GM19467 (cell line): ENCODE measurements at regions not wholly inside any gene's neighbourhood (a gene's known extent, or its start where the extent isn't known, plus 50 kb on each side); places are given as distances from the start of the nearest gene placed in this dataset.

Experiments used
- ATAC-seq: cut with Tn5 transposase; IDR thresholded peaks from one replicate; pipeline ENCODE4 v1.9.1; 2021; ENCODE audit warnings: mild to moderate bottlenecking, moderate library complexity; ENCODE audit not compliant: unreplicated experiment

DNA sequence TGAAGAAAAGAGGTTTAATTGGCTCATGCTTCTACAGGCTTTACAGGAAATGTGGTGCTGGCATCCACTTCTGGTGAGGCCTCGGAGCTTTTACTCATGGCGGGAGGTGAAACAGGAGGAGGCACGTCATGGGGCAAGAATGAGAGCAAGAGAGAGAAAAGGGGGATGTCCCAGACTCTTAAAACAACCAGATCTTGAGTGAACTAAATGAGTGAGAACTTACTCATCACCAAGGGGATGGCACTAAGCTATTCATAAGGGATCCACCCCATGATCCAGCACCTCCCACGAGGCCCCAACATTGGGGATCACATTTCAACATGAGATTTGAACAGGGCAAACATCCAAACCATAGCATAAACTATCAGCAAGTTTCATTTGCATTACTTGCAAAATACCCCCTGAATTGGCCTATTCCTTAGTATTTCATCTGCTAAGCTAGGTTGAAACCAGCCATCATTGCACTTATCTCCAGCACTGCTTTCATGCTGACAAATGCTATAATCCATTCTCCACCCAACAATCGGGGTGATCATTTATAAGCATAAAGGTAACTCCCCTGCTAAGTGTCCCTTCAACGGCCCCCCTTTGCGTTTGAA, 179.0 kb downstream of the NOC3L start:
- ATAC-seq: no peak

GRCh38 chr10:94186722-94187121, 176.0 kb downstream of the NOC3L start:
- ATAC-seq: no peak

- ATAC-seq: no peak
Measured at GRCh38 chr10:94192333-94192732, 170.4 kb downstream of the NOC3L start.

DNA sequence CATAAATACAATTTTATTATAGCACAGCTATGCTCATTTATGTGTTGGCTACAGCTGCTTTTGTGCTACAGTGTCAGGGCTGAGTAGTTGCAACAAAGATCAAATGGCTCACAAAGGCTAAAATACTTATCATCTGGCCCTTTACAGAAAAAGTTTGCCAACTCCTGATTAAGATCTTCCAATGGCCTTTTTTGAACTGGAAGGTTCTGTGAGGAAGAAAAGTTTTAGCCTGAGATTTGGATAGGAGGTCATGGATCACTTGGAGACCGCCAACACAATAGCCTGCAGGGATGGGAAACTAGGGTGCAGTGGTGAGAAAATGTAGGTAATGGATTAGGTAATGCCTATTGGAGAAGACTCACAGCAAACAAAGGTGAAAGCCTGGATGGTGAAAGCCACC, 169.8 kb downstream of the NOC3L start:
- no peak for ATAC-seq

GRCh38 chr10:94193466-94193924, 169.2 kb downstream of the NOC3L start:
- ATAC-seq: no peak

- ATAC-seq: no peak
Measured at GRCh38 chr10:94194256-94194655, 168.5 kb downstream of the NOC3L start.

- no peak for ATAC-seq
Measured at GRCh38 chr10:94197241-94197640, 165.5 kb downstream of the NOC3L start.

- no peak for ATAC-seq
Measured at GRCh38 chr10:94198324-94198723, 164.4 kb downstream of the NOC3L start.

DNA sequence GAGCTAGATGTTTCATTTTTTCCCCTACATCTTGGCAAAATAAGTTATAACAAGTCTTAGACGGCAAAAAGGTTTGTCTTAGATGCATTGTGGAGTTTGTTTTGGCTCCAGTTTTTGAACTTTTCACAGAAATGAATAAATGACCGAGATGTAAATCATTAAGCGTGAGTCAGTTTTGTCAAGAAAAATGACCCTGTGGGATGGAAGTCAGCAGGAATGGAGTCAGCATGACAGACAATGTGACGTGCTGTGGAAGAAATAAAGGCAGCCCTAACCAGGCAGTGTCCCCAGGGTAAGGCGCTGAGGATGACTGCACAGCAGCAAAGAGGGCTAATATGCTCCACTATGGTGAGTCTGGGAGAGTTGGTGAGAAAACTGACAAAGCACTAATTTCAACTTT, 163.2 kb downstream of the NOC3L start:
- no peak for ATAC-seq

DNA sequence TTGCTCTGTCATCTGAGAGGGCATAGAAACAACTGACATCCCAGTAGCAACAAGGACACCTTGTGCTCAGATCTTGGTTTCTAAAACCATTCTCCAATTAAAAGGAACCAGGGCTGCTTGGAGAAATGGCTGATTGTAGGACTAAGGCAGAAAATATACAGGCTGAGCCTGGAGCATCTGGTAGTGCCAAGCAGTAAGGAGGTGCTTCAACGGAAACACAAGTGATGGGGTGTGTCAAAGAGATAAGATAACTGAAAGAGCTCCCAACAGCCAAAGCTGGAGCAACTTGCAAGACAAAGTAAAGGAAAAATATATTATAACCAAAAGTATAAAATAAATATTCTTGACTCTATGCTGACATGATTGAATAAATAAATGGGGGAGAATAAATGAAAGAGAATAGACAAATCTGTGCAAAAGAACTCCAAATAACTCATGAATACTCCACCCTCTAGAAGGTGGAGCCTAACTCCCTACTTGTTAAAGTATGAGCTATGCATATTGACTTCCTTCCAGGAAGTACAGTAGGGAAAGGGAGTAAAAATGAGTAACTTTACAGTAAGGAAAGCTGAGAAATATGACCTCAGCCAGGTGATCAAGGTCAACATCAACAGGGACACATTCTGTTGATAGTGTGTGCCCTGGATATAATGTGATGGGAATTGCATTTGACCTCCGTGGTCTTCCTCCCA, 162.4 kb downstream of the NOC3L start:
- ATAC-seq: no peak

DNA sequence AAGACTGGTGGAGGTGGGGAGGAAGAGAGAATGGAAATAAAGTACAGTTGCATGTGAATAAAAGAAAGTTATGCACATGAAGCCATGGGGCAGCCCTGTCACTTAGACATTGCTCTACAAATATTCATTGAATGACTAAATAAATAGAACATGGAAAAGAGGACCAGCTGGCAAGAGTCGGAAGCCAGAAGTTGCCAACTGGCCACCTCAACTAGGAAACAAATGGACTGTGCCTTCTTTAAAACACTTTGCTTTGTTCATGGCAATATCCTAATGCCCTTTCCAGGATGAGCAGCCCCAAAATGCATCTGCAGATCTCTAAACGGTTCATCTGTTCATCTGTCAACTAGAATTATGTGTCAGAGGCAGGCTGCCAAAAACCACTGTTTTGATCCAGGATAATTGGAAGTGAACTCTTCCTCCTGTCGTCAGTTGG, 157.3 kb downstream of the NOC3L start:
- ATAC-seq: no peak

GRCh38 chr10:94206176-94206575, 156.6 kb downstream of the NOC3L start:
- ATAC-seq: no peak

DNA sequence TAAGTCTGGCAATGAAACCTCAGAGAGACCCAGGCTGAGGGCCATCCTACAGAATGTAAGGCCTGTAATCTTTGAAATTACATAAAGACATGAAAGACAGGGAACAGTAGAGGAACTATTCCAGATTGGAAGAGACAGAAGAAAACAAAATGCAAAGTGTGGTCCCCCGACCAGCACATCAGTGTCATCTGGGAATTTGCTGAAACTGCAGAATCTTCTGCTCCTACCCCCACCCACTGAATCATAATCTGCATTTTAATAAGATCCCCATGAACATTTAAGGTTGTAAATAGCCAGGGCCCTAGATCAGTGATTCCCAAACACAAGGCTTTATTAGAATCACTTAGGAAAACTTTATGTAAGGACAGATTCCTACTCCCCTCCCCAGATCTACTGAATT, 154.4 kb downstream of the NOC3L start:
- no peak for ATAC-seq

DNA sequence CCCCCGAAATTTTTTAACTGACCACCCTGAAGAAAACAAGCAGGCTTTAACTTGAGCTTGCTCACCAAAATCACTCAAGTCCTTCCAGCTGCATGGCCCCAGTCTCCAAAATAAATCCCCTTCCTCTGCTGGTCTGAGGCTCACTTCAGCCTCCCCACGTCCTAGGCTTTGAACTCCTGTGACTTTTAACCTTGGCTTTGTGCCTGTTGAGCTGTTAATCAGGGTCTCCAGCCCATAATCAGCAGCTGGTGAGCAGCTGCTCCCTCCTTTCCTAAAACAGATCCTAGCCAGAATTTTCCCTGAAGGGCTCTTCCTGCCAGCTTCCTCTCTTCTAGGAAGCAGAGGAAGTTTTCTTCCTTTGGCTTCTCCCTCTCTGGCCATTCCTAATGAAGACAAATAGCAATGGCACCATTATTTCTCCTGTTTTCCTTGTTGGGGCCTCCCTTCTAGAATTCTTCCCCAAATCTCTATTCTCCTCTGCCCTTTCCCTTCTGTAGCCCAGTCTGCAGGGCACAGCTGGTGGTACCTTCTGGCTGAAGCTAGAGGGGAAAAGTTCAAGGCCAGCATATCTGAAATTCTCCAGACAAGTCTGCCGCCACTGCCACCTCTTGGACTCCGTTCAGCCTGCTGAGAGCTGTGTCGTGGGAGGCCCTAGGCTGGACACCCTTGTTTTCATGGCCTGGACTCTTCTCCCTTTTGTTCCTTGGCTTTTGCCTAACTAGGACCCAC, 152.1 kb downstream of the NOC3L start:
- no peak for ATAC-seq

- no peak for ATAC-seq
Measured at GRCh38 chr10:94211169-94211510, 151.6 kb downstream of the NOC3L start.

DNA sequence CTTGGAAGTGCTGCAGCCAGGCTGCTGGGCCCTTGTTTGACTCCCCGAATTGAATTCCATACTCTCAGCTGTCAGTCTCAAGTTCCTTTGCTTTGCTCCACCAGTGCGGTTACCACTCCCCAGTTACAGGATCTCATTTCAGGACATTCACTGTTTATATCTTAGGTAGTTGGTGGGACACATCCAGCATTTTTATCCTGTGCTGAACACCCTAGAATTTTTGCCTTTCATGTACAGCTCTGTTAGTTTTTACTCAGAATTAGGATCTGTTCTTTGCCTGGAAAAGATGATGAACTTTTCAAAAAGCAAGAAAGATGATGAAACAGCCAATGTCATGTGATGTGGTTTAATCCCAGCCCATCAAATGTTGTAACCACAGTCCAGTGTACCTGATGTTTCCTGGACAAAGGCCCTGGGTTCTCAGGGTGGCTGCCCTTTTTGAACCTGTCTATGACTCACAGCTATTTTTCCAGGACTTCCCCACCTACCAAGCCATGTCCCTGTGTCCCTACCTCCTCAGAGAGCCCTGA, 149.7 kb downstream of the NOC3L start:
- no peak for ATAC-seq

GRCh38 chr10:94213980-94214379, 148.8 kb downstream of the NOC3L start:
- ATAC-seq: no peak

GRCh38 chr10:94214481-94214893, 148.3 kb downstream of the NOC3L start:
- no peak for ATAC-seq

DNA sequence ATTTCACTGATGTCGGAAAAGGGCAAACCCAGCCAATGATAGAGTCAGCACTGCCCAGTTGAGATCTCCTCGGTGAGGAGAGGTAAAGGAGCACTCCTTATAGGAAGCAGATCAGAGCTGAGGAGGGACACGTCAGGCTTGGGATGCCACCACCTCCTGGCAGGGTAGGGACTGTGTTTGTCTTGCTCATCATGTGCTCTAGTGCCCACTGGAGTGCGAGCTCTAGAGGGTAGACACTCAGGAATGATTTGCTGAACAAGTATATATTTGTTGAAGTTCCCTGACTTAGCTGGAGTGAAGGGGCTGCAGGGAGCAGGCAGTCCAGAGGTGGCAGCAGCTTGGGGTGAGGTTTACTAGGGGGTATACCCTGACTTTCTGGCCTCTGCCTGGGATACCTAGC, 146.5 kb downstream of the NOC3L start:
- ATAC-seq: no peak

DNA sequence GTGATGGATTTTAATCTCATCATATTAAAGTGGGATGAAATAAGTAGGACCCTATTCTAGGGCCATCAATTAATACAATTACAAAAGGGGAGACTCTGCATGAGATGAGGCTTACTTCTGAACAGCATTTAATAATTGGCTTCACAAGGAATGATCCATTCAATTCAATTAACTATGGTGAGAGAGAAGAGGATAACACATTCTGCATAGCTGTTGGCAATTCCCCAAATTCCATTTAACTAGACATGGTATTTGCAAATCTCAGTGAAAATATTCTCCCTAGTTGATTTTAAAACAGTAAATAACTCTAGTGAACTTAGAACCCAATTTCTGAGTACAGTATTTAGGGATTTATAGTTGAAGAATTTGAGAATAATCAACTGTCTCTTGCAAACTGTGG, 145.3 kb downstream of the NOC3L start:
- no peak for ATAC-seq

- ATAC-seq: no peak
Measured at GRCh38 chr10:94218493-94219183, 144.1 kb downstream of the NOC3L start.
